ENCODE measurements at regions not wholly inside any gene's neighbourhood (a gene's known extent, or its start where the extent isn't known, plus 50 kb on each side); places are given as distances from the start of the nearest gene placed in this dataset.

GRCh38 chr6:128648022-128648598 is 127.7 kb upstream of the PTPRK start:
- no peaks in the 10 kb centered on the region for H3K27me3 ChIP-seq (replicated peaks; ENCODE audit: control insufficient read depth, insufficient read depth, low read length)
- TF ChIP-seq, protein P1, sequence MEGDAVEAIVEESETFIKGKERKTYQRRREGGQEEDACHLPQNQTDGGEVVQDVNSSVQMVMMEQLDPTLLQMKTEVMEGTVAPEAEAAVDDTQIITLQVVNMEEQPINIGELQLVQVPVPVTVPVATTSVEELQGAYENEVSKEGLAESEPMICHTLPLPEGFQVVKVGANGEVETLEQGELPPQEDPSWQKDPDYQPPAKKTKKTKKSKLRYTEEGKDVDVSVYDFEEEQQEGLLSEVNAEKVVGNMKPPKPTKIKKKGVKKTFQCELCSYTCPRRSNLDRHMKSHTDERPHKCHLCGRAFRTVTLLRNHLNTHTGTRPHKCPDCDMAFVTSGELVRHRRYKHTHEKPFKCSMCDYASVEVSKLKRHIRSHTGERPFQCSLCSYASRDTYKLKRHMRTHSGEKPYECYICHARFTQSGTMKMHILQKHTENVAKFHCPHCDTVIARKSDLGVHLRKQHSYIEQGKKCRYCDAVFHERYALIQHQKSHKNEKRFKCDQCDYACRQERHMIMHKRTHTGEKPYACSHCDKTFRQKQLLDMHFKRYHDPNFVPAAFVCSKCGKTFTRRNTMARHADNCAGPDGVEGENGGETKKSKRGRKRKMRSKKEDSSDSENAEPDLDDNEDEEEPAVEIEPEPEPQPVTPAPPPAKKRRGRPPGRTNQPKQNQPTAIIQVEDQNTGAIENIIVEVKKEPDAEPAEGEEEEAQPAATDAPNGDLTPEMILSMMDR (IDR thresholded peaks at IDR 0.05; ENCODE audit: insufficient read depth, low read length, poor library complexity, severe bottlenecking) = no peak
- H3K36me3 ChIP-seq (ENCODE audit: control insufficient read depth, insufficient read depth, low read length) = no peaks in the 10 kb centered on the region
- no peak for DNase-seq (ENCODE audit: extremely low read depth, insufficient read length)
- H3K4me3 ChIP-seq (replicated peaks; ENCODE audit: low read depth, low read length) = no peak overlapping the region

DNA sequence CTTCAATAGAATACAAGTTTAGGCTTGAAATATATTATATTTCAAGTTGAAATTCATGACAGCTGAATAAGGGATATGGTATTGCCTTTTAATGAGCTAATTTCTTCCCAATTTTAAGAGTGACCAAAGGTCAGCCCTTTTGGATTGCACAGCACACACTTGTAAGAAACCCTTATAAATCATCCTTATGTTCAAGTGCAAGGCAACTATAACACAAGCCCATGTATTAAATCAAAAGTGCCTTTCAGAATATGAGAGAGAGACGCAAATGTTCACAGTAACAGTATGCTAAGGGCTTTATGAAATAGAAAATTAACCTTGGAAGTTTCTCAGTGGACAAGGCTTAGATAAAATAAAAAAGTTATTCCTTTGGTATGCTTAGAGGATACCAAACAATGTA is 121.7 kb upstream of the PTPRK start:
- H3K4me3 ChIP-seq (replicated peaks; ENCODE audit: low read depth, low read length) = no peak overlapping the region
- H3K36me3 ChIP-seq (ENCODE audit: control insufficient read depth, insufficient read depth, low read length) = no peaks in the 10 kb centered on the region
- no peak for DNase-seq (ENCODE audit: extremely low read depth, insufficient read length)
- TF ChIP-seq, protein P1 (IDR thresholded peaks at IDR 0.05; ENCODE audit: insufficient read depth, low read length, poor library complexity, severe bottlenecking) = no peak
- H3K27me3 ChIP-seq (replicated peaks; ENCODE audit: control insufficient read depth, insufficient read depth, low read length) = no peaks in the 10 kb centered on the region

DNA sequence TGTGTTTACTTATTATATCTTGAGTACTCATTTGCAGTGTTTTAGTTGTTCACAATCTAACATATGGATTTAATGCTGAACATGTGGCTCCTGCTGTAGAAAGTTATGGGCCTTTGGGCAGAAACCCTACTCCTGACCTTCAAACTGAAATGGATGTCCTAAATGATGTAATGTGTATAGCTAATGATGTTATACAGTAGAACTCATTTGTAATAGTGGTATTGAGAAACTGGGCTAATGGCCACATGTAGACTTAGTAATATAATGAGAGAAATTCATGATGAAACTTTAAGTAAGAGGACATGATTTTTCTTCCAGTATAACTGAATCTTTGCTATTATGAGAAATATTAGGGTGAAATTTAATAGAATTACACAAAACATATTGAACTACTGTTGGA is 121.3 kb upstream of the PTPRK start:
- Histone ChIP-seq H3K4me3 (replicated peaks; ENCODE audit: low read depth, low read length) (no peak overlapping the region), H3K27me3 (replicated peaks; ENCODE audit: control insufficient read depth, insufficient read depth, low read length) (no peaks in the 10 kb centered on the region), H3K36me3 (ENCODE audit: control insufficient read depth, insufficient read depth, low read length) (no peaks in the 10 kb centered on the region)
- DNase-seq (ENCODE audit: extremely low read depth, insufficient read length) = no peak
- TF ChIP-seq, protein P1 (IDR thresholded peaks at IDR 0.05; ENCODE audit: insufficient read depth, low read length, poor library complexity, severe bottlenecking) = no peak

DNA sequence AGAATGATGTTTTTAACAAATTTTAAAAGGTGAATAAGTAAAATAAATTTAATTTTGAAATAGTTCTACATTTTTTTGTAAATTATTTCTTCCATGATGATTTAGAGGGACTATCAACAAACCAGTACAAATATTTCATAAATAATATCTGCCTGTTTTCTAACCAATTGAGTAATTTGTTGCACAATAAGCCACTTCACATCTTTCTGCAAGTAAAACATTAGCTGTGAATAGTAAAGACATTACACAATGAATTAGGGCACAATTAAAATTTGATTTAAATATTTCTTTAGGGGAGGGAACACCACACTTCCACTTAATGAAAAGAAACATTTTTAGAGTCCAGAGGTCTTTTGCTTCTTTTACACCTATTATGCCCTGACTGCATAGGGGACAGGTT is 118.4 kb upstream of the PTPRK start:
- Histone ChIP-seq H3K4me3 (replicated peaks; ENCODE audit: low read depth, low read length) (no peak overlapping the region), H3K36me3 (ENCODE audit: control insufficient read depth, insufficient read depth, low read length) (no peaks in the 10 kb centered on the region), H3K27me3 (replicated peaks; ENCODE audit: control insufficient read depth, insufficient read depth, low read length) (no peaks in the 10 kb centered on the region)
- TF ChIP-seq, protein P1 (IDR thresholded peaks at IDR 0.05; ENCODE audit: insufficient read depth, low read length, poor library complexity, severe bottlenecking) = no peak
- DNase-seq (ENCODE audit: extremely low read depth, insufficient read length) = no peak

DNA sequence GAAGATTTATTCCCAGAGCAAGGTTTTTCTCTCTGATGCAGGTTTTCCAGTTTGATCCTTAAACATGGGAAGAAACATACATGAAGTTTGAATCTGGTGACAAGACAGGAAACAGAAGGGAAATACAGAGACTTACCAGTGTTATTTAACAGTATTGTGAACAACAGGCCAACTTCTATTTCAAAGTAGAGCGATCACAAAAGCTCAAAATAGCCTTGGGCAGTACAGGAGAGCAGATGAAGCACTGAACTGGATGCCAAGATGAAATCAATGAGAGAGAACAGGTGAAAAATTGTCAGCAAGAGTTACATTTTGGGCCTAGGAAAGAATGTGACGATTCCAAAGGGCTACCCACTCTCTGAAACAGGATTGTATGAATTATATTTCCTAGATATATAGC is 114.8 kb upstream of the PTPRK start:
- H3K36me3 ChIP-seq (ENCODE audit: control insufficient read depth, insufficient read depth, low read length) = no peaks in the 10 kb centered on the region

More for the DNA sequence above, 114.8 kb upstream of the PTPRK start:
- DNase-seq (ENCODE audit: extremely low read depth, insufficient read length) = no peak
- TF ChIP-seq, protein P1 (IDR thresholded peaks at IDR 0.05; ENCODE audit: insufficient read depth, low read length, poor library complexity, severe bottlenecking) = no peak
- no peaks in the 10 kb centered on the region for H3K27me3 ChIP-seq (replicated peaks; ENCODE audit: control insufficient read depth, insufficient read depth, low read length)
- no peak overlapping the region for H3K4me3 ChIP-seq (replicated peaks; ENCODE audit: low read depth, low read length)

Data from GM06990 (cell line).